ENCODE measurements at regions not wholly inside any gene's neighbourhood (a gene's known extent, or its start where the extent isn't known, plus 50 kb on each side); places are given as distances from the start of the nearest gene placed in this dataset.
A peak's percentile ranks its signal among the peaks of the same experiment; 100 is the strongest.
"Not testable (repeated sequence)": the region's sequence is repeated elsewhere in the genome, so short reads cannot be mapped to it uniquely, and the experiment has no call there.

- peak; percentile 5 for DNase-seq
These were observed 610.2 kb downstream of the UBE2NL start for GRCh38 chrX:144494074-144494473.

- DNase-seq: no peak
These were observed 648.0 kb downstream of the UBE2NL start for GRCh38 chrX:144531877-144532276.

GRCh38 chrX:144566592-144566991, 680.7 kb upstream of the SPANXN1 start:
- DNase-seq: no peak

DNA sequence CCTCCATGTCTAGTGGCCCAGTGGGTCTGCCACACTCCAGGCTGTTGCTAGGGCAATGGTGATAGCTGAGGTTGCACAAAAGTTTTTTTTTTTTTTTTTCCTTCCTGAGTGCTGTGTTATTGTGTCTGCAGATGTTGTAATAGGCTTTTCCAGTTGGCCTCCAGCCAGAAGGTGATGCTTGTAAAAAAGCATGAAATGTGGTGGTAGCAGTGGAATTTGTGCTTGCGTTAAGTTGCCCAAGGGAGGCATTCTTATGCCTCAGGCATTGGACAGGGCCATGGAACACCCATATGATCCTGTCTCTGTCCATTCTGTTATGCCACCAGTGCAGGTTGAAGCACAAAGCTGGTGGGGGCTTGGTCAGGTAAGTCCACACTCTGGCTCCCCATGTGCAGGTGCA, 660.5 kb upstream of the SPANXN1 start:
- peak; percentile 41 for DNase-seq

DNA sequence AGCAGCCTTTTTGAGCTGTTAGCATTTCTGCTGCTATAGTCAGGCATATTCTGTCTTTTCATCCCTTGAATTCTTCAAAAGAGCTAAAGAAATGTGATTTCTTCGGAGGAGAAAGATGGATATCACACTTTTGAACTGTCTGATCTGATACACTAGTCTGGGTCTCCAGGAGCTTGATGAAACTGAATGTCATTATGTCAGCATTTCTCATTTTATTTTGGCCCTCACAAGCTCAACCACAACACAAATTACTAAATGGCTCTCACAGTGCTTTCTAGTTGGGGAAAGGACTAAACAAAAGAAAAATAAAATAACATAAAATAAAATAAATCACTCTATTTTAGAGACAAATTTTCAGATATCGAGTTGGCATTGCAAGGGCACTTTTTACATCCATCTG, 655.3 kb upstream of the SPANXN1 start:
- no peak for DNase-seq

- no peak for DNase-seq
These were observed 646.3 kb upstream of the SPANXN1 start for GRCh38 chrX:144601010-144601409.

DNA sequence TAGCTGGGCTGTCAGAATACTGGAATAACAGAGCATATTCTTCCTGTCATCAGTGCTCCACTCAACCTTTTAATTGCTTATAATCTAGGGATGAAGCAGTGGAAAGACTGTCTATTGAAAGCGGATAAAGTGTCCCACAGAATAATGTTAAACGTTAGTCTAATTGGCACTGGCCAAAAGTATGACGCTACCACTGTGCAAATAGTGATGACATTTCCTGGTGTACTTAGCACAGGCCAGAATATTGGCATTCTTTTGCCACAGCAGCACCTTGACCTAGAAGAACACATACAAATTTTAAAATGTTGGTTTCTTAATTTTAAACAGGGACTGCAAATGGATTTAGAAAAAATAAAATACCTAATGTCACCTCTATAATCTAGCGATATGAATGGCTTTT, 635.2 kb upstream of the SPANXN1 start:
- no peak for DNase-seq

DNA sequence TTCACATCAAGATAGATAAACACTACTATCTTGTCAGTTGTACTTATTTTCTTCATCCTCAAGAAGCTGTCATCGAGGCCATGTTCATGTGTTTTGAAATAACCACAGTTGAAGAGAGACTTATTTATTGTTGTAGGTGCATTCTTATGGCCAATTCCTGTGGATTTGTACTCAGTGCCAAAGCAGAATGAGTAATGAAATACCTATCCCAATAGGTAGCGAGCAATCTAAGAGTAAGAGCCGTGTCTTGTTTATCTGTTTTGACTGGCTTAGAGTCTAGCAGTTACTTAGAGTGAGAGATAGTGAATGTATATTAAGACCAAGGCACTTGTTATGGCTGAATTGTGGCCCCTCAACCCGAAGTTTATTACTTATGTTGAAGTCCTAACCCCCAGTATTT, 631.0 kb upstream of the SPANXN1 start:
- no peak for DNase-seq

GRCh38 chrX:144627947-144628346, 619.4 kb upstream of the SPANXN1 start:
- DNase-seq: no peak

GRCh38 chrX:144634451-144634850, 612.9 kb upstream of the SPANXN1 start:
- not testable (repeated sequence) for DNase-seq

- DNase-seq: no peak
These were observed 609.6 kb upstream of the SPANXN1 start for GRCh38 chrX:144637731-144638130.

DNA sequence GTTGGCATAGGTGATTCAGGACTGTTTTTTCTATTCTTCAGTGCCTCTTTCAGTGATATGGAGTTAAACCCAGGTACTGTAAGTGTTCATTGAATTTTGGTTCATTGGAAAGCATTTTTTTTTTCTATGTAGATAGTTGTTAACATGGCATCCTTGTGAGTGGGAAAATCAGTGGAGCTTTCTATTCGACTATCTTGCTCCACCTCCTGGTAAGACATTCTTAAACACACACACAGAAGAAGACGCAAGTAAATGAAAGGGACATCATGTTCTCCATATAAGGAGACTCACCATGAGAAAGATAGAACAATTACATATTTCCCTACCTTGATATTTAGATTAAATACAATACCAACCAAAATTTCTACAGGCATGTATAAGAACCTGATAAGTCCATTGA, 598.5 kb upstream of the SPANXN1 start:
- no peak for DNase-seq

GRCh38 chrX:144681501-144681900, 565.8 kb upstream of the SPANXN1 start:
- DNase-seq: no peak

DNA sequence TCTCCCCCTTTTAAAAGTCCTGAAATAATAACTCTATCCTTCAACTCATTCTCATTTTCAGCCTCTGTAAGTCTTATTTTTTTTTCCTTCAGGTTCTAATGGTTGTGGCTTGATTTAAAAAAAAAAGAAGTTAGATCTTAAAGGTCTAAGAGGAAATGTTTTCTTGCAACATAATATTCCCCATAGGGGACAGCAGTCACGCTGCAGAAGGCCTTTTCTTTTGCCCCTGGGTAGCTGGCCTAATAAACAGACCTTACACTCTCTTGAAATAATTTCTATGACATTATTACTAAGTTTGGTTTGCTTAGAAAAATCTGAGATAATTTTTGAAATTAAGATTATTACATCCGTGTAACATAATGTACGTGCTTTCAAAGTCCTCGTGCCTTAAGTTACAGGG, 564.1 kb upstream of the SPANXN1 start:
- DNase-seq: no peak

DNA sequence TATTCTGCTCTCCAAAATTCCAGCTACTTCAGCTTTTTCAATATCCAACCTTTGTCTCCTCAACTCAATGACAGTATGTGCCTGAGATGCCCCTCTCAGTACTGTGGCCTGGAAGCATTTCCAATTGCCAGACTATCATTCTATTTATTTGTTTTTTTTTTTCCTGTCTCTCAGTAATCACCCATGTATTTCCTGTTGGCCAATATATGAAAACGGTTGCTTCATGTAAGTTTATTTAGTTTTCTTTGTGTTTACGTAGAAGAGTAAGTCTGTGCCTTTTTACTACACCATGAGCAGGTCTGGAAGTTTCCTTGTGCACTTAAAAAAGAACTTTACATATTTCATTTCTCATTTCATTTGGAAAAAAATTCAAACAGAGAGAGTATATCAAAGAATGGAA, 537.5 kb upstream of the SPANXN1 start:
- DNase-seq: no peak

GRCh38 chrX:144715337-144715736, 532.0 kb upstream of the SPANXN1 start:
- no peak for DNase-seq

GRCh38 chrX:144716187-144716586, 531.1 kb upstream of the SPANXN1 start:
- DNase-seq: no peak

DNA sequence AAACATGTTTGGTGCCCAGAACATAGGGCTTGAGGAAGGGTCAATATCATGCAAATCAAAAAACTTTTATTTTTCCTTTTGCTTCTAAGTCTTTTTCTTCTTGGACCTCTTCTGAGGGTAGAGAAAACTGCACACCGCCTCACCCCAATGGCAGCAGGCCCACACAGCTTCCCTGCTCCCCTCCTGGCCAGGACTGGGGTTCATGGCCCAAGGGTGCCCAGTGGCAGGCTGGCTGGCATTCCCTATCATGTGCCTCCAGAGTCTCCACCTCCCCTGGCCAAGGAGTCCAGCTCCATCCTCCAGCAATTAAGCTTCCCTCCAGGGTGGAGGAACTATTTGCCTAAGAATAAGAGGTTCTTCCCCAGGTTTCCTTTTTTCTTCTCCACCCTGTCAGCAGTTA, 529.6 kb upstream of the SPANXN1 start:
- no peak for DNase-seq

DNA sequence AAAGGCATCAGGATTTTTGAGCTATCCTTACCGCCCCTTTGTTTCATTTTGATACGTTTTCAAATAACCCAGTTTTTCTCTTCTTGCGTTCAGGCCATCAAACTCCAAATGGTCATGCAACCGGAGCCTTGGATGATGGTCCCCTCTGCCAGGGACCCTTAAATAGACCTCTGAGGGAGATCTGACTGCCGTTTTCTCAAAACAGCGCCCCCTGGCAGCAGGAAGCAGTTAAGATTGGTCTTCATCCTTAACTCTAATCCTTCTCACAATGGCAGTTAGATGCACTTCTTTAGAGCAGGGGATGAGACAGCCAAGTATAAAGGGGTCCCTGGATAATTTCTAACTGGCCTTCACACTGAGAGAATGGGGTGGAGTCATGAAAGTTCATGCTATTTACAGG, 525.0 kb upstream of the SPANXN1 start:
- DNase-seq: no peak

DNA sequence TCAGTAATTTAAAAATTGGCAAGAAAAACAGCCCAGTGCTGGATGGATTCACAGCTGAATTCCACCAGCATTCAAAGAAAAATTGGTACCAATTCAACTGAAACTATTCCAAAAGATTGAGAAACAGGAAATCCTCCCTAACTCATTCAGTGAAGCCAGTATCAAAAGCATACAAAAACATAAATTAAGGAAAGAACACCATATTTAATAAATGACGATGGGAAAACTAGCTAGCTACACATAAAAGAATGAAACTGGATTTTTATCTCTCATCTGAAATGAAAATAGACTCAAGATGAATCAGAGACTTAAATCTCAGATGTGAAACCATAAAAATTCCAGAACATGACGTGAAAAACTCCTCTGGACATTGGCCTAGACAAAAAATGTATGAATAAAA, 516.8 kb upstream of the SPANXN1 start:
- no peak for DNase-seq

DNA sequence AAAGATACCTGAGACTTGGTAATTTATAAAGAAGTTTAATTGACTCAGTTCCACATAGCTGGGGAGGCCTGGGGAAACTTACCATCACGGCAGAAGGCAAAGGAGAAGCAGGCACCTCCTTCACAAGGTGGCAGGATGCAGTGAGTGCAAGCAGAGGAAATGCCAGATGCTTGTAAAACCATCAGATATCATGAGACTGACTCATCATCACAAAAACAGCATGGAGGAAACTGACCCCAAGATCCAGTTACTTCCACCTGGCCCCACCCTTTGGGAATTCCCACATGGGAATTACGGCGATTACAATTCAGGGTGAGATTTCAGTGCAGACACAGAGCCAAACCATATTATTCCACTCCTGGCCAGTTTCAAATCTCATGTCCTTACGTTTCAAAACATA, 514.7 kb upstream of the SPANXN1 start:
- DNase-seq: no peak

GRCh38 chrX:144738246-144738645, 509.1 kb upstream of the SPANXN1 start:
- DNase-seq: no peak

DNA sequence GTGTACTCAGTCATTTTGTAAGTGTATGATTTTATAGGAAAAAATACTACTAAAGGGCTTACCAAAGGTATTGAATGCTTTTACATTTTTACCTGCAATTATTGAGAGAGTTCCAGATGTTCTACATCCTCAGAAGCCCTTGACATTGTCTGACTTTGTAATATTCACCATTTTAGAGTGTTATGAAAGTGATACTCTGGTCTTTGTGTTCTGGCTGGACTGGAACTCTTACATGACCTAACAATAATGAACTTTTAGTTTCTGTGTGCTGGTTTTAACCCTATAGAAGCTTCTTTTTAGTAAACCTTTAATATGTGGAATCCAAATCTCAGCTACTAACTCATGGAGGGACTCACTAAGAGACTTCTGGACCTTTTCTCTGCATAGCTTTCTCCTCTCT, 478.8 kb upstream of the SPANXN1 start:
- no peak for DNase-seq

GRCh38 chrX:144783528-144783927, 463.8 kb upstream of the SPANXN1 start:
- not testable (repeated sequence) for DNase-seq

GRCh38 chrX:144790148-144790547, 457.2 kb upstream of the SPANXN1 start:
- no peak for DNase-seq

DNA sequence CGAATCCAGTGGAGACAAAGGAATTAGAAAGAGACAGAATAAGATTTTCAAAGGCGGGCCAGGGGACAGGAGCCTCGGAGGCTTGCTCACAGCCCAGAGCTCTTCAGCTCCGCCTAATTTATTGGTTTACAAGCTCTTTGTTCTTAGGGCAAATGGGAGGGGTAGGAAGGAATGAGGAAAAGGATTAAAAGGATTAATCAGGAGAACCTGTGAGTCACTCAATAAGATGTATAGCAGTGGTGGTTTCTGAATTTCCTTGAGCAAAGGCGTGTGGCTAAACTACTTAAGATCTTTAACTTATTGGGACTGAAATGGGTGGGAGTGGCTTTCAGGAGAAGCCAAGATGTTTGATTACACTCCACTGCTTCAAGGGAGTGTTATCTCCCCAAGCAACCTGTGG, 456.0 kb upstream of the SPANXN1 start:
- no peak for DNase-seq

Measured in NCI-H1105 treated with DMSO at 0.1 percent for 48 hours (cell line).